Kidney (tissue), 13 donors: ENCODE measurements at regions not wholly inside any gene's neighbourhood (a gene's known extent, or its start where the extent isn't known, plus 50 kb on each side); places are given as distances from the start of the nearest gene placed in this dataset.

ENCODE experiments used
- DNase-seq, 5 donors: peaks; one replicate each; pipeline ENCODE4 v3.0.0-alpha.2; 2013 to 2020
- FAIRE-seq: peaks from 2 replicates; lab custom pipeline; 2012; peaks lifted over from hg19 to GRCh38; lab: Jason Lieb, UNC
- H3K27ac ChIP-seq, 2 donors: one replicate each; pipeline ENCODE4 v1.7.0; 2013; ENCODE audit warnings: low read depth in 2 of 2, low read length in 2 of 2, inconsistent platforms in 1 of 2
- H3K27me3 ChIP-seq: one replicate; pipeline ENCODE4 v1.7.1; 2013; ENCODE audit warnings: low read length, inconsistent platforms; ENCODE audit not compliant: control insufficient read depth, insufficient read depth
- H3K36me3 ChIP-seq, 3 donors: one replicate each; pipeline versions ENCODE4 v1.7.0 to v1.7.1; 2013; ENCODE audit warnings: low read length in 3 of 3, control low read depth in 1 of 3, inconsistent platforms in 1 of 3; ENCODE audit not compliant: insufficient read depth in 3 of 3, control insufficient read depth in 2 of 3
- H3K4me1 ChIP-seq, 3 donors: one replicate each; pipeline versions ENCODE4 v1.7.0 to v1.7.1; 2013; ENCODE audit warnings: low read length in 3 of 3, inconsistent platforms in 1 of 3, low read depth in 1 of 3; ENCODE audit not compliant: control insufficient read depth in 2 of 3, insufficient read depth in 2 of 3
- H3K4me3 ChIP-seq, 3 donors: one replicate each; pipeline versions ENCODE4 v1.7.0 to v1.8.1; 2013; ENCODE audit warnings: low read length in 3 of 3, control low read depth in 1 of 3, inconsistent platforms in 1 of 3
- H3K9ac ChIP-seq, 3 donors: one replicate each; pipeline versions ENCODE4 v1.7.0 to v1.7.1; 2013; ENCODE audit warnings: low read length in 3 of 3, control low read depth in 1 of 3, inconsistent platforms in 1 of 3
- H3K9me3 ChIP-seq, 3 donors: one replicate each; pipeline versions ENCODE4 v1.7.0 to v1.7.1; 2013; ENCODE audit warnings: low read length in 3 of 3, control low read depth in 1 of 3, inconsistent platforms in 1 of 3; ENCODE audit not compliant: control insufficient read depth in 2 of 3, insufficient read depth in 1 of 3
- CTCF ChIP-seq: IDR thresholded peaks from 3 replicates; pipeline ENCODE4 v1.5.1; 2012; ENCODE audit warnings: mild to moderate bottlenecking, moderate library complexity, borderline replicate concordance; ENCODE audit not compliant: insufficient read depth; ENCODE audit errors: extremely low read depth
- intact Hi-C: fragments of 100-400 bp; cut with DNase I; formaldehyde crosslinking; loops from one replicate; pipeline ENCODE4 v1.11.1; 2022
- donor health status: control.
- donor health status: control.
- donor health status: control.
- donor health status: control.
- donor health status: control.
- donor health status: DM: yes; HTN: yes; CAD: no.
- donor health status: Normal renal cell carcinoma (clear cell type).

- H3K36me3 ChIP-seq, result no peaks in the 10 kb centered on the region
- no peaks in the 10 kb centered on the region for H3K9me3 ChIP-seq
- H3K27ac ChIP-seq, result no peak overlapping the region
- FAIRE-seq (no peak), DNase-seq (peak in 4 of 5 donors; percentile 42 to 63 (median 58))
- peaks cover 0 to 2% (median 0%) of the 10 kb centered on the region in 3 donors for H3K4me1 ChIP-seq
- no peak for TF ChIP-seq CTCF
- H3K9ac ChIP-seq, result no peak overlapping the region
- H3K27me3 ChIP-seq, result no peaks in the 10 kb centered on the region
- intact Hi-C loops, result no loop called here
- H3K4me3 ChIP-seq, result no peak overlapping the region
Measured at GRCh38 chr3:177473184-177473583, 275.9 kb upstream of the TBL1XR1 start.

- Histone ChIP-seq H3K4me3 (no peak overlapping the region), H3K4me1 (peaks cover 0 to 8% (median 0%) of the 10 kb centered on the region in 3 donors), H3K9ac (no peak overlapping the region), H3K36me3 (no peaks in the 10 kb centered on the region), H3K27ac (no peak overlapping the region), H3K27me3 (no peaks in the 10 kb centered on the region), H3K9me3 (no peaks in the 10 kb centered on the region)
- intact Hi-C loops, result no loop called here
- DNase-seq (no peak), FAIRE-seq (no peak)
- TF ChIP-seq CTCF, result no peak
Measured at GRCh38 chr3:177473903-177474302, 276.6 kb upstream of the TBL1XR1 start.

- Histone ChIP-seq H3K9ac (no peak overlapping the region), H3K4me3 (no peak overlapping the region), H3K9me3 (no peaks in the 10 kb centered on the region), H3K27me3 (no peaks in the 10 kb centered on the region), H3K36me3 (no peaks in the 10 kb centered on the region), H3K27ac (no peak overlapping the region), H3K4me1 (peaks cover 0 to 8% (median 0%) of the 10 kb centered on the region in 3 donors)
- intact Hi-C loops, result no loop called here
- no peak for TF ChIP-seq CTCF
- FAIRE-seq (no peak), DNase-seq (no peak)
Measured at GRCh38 chr3:177474652-177475355, 277.5 kb upstream of the TBL1XR1 start.

GRCh38 chr3:177475356-177475665 is 278.0 kb upstream of the TBL1XR1 start:
- no peak for DNase-seq
- H3K9me3 ChIP-seq, result no peaks in the 10 kb centered on the region
- no peak overlapping the region for H3K4me3 ChIP-seq
- no peak for FAIRE-seq
- H3K4me1 ChIP-seq, result peaks cover 0 to 8% (median 0%) of the 10 kb centered on the region in 3 donors
- no peaks in the 10 kb centered on the region for H3K27me3 ChIP-seq
- intact Hi-C loops, result no loop called here
- no peaks in the 10 kb centered on the region for H3K36me3 ChIP-seq
- H3K27ac ChIP-seq, result no peak overlapping the region
- H3K9ac ChIP-seq, result no peak overlapping the region
- TF ChIP-seq CTCF, result no peak
